OCI-LY3 (cell line): ENCODE measurements at regions not wholly inside any gene's neighbourhood (a gene's known extent, or its start where the extent isn't known, plus 50 kb on each side); places are given as distances from the start of the nearest gene placed in this dataset.

Source experiments
- H2AFZ ChIP-seq: fragments of 200-600, 300-600 bp; shearing (Covaris generic); 2 replicates; pipeline ENCODE4 v1.6.0; 2014; ENCODE audit warnings: antibody characterized with exemption, low read depth, low read length
- H3K27ac ChIP-seq: fragments of 200-600, 300-600 bp; sonication (generic); 2 replicates; pipeline ENCODE4 v1.5.1; 2014; ENCODE audit warnings: mild to moderate bottlenecking, low read length, moderate library complexity, mixed read lengths
- H3K27me3 ChIP-seq: fragments of 200-600, 300-600 bp; sonication (generic); 2 replicates; pipeline ENCODE4 v1.6.1; 2014; ENCODE audit warnings: low read depth, low read length, mixed read lengths
- H3K36me3 ChIP-seq: fragments of 200-600, 300-600 bp; sonication (generic); replicated peaks from 2 replicates; pipeline ENCODE3; 2014; ENCODE audit warnings: low read depth, low read length, mixed read lengths
- H3K4me1 ChIP-seq: fragments of 300-600, 200-600 bp; sonication (generic); 2 replicates; pipeline ENCODE4 v1.6.1; 2014; ENCODE audit warnings: low read length, mixed read lengths
- H3K4me2 ChIP-seq: fragments of 200-600, 300-600 bp; sonication (generic); 2 replicates; pipeline ENCODE4 v1.6.1; 2014; ENCODE audit warnings: low read length, mixed read lengths
- H3K4me3 ChIP-seq: fragments of 300-600, 200-600 bp; sonication (generic); 2 replicates; pipeline ENCODE4 v1.5.1; 2014; ENCODE audit warnings: antibody characterized with exemption, mild to moderate bottlenecking, low read length, moderate library complexity
- H3K79me2 ChIP-seq: fragments of 300-600, 200-600 bp; shearing (Covaris generic); 2 replicates; pipeline ENCODE4 v1.6.1; 2014; ENCODE audit warnings: mild to moderate bottlenecking, low read length, mixed read lengths
- H3K9ac ChIP-seq: fragments of 300-600, 200-600 bp; shearing (Covaris generic); 2 replicates; pipeline ENCODE4 v1.6.0; 2014; ENCODE audit warnings: mild to moderate bottlenecking, low read length, moderate library complexity
- H3K9me3 ChIP-seq: fragments of 200-600, 300-600 bp; shearing (Covaris generic); 2 replicates; pipeline ENCODE4 v1.6.1; 2014; ENCODE audit warnings: low read length, mixed read lengths; ENCODE audit not compliant: insufficient read depth
- H4K20me1 ChIP-seq: fragments of 200-600, 300-600 bp; sonication (generic); 2 replicates; pipeline ENCODE4 v1.6.1; 2016; ENCODE audit warnings: low read length, mixed read lengths; ENCODE audit not compliant: insufficient read depth
- EZH2phosphoT487 ChIP-seq: fragments of 200-600 bp; shearing (Covaris generic); IDR thresholded peaks from 2 replicates; pipeline ENCODE4 v1.6.1; 2018; ENCODE audit warnings: antibody characterized with exemption, mixed run types, low read depth
- TF ChIP-seq, protein P1 (sequence below): fragments of 200-600, 300-600 bp; sonication (generic); IDR thresholded peaks from 2 replicates; pipeline ENCODE4 v1.5.1; 2014; ENCODE audit warnings: antibody characterized with exemption, low read length, low read depth

DNA sequence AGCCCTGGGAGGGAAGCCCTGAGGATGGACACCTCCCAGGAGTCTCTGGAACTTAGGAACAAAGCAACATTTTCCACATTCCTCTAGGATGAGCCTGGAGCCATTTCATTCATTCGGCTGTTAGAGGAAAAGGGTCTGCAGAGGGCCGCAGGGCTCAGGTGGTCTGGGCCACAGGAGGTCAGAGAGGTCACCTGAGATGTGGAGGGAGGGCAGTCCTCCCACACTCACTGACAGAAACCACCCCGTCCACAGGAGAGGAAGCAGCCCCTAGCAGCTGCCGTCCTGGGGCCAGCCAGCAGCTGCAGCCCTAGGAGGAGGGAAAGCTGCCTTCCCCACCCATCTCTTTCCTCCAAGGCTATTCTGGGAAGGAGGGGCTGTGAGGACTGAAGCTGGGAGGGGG is 207.0 kb downstream of the CDC5L start:
- no peaks in the 10 kb centered on the region for H4K20me1 ChIP-seq
- H3K9ac ChIP-seq: no peak overlapping the region
- H3K4me3 ChIP-seq: no peak overlapping the region
- no peaks in the 10 kb centered on the region for H3K27me3 ChIP-seq
- H3K4me1 ChIP-seq: peaks cover 33% of the 10 kb centered on the region
- H3K79me2 ChIP-seq: no peaks in the 10 kb centered on the region
- no peak for TF ChIP-seq EZH2phosphoT487
- TF ChIP-seq, protein P1, sequence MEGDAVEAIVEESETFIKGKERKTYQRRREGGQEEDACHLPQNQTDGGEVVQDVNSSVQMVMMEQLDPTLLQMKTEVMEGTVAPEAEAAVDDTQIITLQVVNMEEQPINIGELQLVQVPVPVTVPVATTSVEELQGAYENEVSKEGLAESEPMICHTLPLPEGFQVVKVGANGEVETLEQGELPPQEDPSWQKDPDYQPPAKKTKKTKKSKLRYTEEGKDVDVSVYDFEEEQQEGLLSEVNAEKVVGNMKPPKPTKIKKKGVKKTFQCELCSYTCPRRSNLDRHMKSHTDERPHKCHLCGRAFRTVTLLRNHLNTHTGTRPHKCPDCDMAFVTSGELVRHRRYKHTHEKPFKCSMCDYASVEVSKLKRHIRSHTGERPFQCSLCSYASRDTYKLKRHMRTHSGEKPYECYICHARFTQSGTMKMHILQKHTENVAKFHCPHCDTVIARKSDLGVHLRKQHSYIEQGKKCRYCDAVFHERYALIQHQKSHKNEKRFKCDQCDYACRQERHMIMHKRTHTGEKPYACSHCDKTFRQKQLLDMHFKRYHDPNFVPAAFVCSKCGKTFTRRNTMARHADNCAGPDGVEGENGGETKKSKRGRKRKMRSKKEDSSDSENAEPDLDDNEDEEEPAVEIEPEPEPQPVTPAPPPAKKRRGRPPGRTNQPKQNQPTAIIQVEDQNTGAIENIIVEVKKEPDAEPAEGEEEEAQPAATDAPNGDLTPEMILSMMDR: no peak
- no peak overlapping the region for H2AFZ ChIP-seq
- H3K4me2 ChIP-seq: peak overlapping the region; percentile 52
- H3K36me3 ChIP-seq: no peaks in the 10 kb centered on the region
- no peak overlapping the region for H3K27ac ChIP-seq
- no peaks in the 10 kb centered on the region for H3K9me3 ChIP-seq

DNA sequence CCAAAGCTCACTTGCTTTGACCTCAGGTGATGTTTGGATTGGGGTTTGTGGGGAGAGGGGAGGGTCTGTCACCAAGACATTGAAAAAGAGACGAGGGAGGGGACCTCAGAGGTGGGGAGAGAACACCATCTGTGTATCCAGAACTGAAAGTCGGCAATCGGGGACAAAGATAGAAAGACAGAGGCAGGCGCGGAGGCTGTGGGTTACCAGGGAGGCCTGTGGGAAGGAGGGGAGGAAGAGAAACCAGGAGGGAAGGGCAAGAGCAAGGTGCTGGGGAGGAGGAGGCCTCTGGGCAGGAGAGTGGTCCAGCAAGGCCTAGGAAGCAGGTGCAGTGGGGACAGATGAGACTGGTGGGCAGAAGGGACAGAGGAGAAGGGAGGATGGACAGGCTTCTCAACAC is 211.2 kb downstream of the CDC5L start:
- no peaks in the 10 kb centered on the region for H3K36me3 ChIP-seq
- no peak overlapping the region for H3K9ac ChIP-seq
- no peak overlapping the region for H3K4me3 ChIP-seq
- no peaks in the 10 kb centered on the region for H4K20me1 ChIP-seq
- H3K9me3 ChIP-seq: no peaks in the 10 kb centered on the region
- H3K4me1 ChIP-seq: peaks cover 31% of the 10 kb centered on the region
- no peaks in the 10 kb centered on the region for H3K79me2 ChIP-seq
- no peaks in the 10 kb centered on the region for H3K27me3 ChIP-seq
- H3K27ac ChIP-seq: no peak overlapping the region
- TF ChIP-seq, protein P1: no peak
- TF ChIP-seq EZH2phosphoT487: no peak
- 0 out of 2 replicates have a peak overlapping the region, but pooled peaks have one; percentile 14 for H2AFZ ChIP-seq
- H3K4me2 ChIP-seq: peak overlapping the region; percentile 37

DNA sequence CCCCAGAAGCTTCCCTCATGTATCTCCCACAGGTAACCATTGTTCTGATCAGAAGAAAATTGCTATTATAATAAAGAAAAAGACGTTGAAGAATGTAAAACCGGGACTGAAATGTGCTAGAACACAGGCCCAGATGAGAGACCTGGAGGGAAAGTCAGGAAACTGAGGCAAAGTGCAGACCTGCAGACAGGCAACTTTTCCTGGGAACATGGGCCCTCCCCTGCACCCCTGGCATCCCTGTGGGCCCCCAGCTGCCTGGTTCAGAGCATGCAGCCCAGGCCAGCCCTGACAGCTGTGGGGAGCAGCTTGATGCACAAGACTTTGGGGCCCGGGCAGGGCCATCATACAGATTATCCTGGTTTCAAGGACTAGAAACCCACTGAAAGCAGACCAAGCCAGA is 212.2 kb downstream of the CDC5L start:
- Histone ChIP-seq H3K27me3 (no peaks in the 10 kb centered on the region), H3K4me1 (peaks cover 21% of the 10 kb centered on the region), H3K4me2 (no peak overlapping the region), H3K79me2 (no peaks in the 10 kb centered on the region), H3K4me3 (no peak overlapping the region), H3K27ac (no peak overlapping the region), H3K36me3 (no peaks in the 10 kb centered on the region), H3K9me3 (no peaks in the 10 kb centered on the region), H3K9ac (no peak overlapping the region), H2AFZ (no peak overlapping the region), H4K20me1 (no peaks in the 10 kb centered on the region)
- TF ChIP-seq EZH2phosphoT487: no peak
- TF ChIP-seq, protein P1: no peak

DNA sequence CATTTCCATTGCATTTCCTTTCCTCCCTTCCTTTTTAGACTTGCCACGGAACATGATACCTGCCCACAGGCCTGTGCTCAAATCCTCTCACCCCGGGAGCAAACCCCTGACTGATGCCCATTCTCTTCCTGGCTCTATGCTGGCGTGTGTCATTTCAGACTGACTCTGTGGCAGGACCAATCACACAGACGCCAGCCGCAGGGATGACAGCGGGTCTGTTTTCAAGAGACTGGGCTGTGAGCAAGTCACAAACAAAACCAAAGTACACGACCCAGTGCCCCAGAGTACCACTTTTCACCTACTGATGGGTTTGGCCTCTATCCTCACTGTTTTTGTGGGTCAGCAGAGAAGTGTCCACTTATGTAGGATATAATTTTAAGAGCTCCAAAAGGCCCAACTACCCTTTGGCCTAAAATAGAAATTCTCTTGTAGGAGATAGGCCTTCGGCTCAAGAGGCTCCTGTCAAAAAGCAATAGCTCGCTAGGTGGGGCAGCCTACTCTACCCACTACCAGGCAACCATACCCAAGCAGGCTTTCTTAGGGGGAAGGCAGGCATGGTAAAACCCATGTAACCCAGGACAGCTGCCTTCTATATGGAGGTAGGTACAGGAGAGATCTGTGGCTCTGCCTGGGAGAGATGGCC is 215.7 kb downstream of the CDC5L start:
- no peak for TF ChIP-seq EZH2phosphoT487
- TF ChIP-seq, protein P1: no peak
- H3K9me3 ChIP-seq: no peaks in the 10 kb centered on the region
- no peak overlapping the region for H3K4me3 ChIP-seq
- no peaks in the 10 kb centered on the region for H3K27me3 ChIP-seq
- H4K20me1 ChIP-seq: no peaks in the 10 kb centered on the region
- H3K4me1 ChIP-seq: peaks cover 8% of the 10 kb centered on the region
- no peak overlapping the region for H3K27ac ChIP-seq
- H2AFZ ChIP-seq: no peak overlapping the region
- H3K9ac ChIP-seq: no peak overlapping the region
- H3K79me2 ChIP-seq: no peaks in the 10 kb centered on the region
- no peak overlapping the region for H3K4me2 ChIP-seq
- no peaks in the 10 kb centered on the region for H3K36me3 ChIP-seq
